ENCODE measurements at regions not wholly inside any gene's neighbourhood (a gene's known extent, or its start where the extent isn't known, plus 50 kb on each side); places are given as distances from the start of the nearest gene placed in this dataset.

DNA sequence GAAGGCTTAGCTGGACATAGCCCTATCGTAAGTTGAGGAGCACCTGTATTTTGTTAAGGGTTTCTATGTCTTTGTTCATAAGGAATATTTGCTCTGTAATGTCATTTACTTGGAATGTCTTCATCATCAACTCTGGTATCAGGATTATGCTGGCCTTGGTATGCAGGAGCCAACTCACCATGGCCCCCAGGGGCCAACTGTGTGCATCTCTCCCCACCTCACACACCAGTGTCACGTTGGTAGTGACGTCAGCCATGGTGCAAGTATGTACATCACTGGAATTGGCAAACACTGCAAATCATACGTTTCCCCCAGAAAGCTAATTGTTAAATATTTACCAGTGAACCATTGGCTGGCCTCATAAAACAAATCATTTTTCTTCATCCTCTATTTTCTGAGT is 70.8 kb downstream of the YTHDF1 start:
- Mint-ChIP-seq H3K4me1 (ENCODE audit: unreplicated experiment) (no peaks in the 10 kb centered on the region), H3K27ac (no peak overlapping the region), H3K36me3 (no peaks in the 10 kb centered on the region), H3K9me3 (peaks cover 9% of the 10 kb centered on the region), H3K27me3 (peaks cover 55% of the 10 kb centered on the region), H3K4me3 (no peak overlapping the region)
- TF ChIP-seq, protein P1, sequence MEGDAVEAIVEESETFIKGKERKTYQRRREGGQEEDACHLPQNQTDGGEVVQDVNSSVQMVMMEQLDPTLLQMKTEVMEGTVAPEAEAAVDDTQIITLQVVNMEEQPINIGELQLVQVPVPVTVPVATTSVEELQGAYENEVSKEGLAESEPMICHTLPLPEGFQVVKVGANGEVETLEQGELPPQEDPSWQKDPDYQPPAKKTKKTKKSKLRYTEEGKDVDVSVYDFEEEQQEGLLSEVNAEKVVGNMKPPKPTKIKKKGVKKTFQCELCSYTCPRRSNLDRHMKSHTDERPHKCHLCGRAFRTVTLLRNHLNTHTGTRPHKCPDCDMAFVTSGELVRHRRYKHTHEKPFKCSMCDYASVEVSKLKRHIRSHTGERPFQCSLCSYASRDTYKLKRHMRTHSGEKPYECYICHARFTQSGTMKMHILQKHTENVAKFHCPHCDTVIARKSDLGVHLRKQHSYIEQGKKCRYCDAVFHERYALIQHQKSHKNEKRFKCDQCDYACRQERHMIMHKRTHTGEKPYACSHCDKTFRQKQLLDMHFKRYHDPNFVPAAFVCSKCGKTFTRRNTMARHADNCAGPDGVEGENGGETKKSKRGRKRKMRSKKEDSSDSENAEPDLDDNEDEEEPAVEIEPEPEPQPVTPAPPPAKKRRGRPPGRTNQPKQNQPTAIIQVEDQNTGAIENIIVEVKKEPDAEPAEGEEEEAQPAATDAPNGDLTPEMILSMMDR (conservative IDR thresholded peaks at IDR 0.05), result no peak
- no peak for DNase-seq (ENCODE audit: extremely low spot score, unreplicated experiment)

DNA sequence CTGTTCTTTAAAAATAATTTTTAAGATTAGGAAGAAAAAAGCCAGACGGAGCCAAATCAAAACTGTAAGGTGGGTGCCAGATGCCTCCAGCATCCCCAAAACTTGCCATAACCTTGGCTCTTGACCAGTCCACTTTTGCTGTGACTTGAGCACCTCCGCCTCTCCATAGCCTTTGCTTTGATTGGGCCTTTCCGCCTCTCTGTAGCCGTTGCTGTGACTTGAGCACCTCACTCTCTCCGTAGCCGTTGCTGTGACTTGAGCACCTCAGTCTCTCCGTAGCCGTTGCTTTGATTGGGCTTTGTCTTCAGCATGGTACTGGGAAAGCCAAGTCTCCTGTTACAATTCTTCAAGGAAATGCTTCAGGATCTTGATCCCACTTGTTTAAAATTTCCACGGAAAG is 73.0 kb downstream of the YTHDF1 start:
- DNase-seq (ENCODE audit: extremely low spot score, unreplicated experiment), result no peak
- H3K4me3 Mint-ChIP-seq, result no peak overlapping the region
- H3K27ac Mint-ChIP-seq, result no peak overlapping the region
- H3K9me3 Mint-ChIP-seq, result peaks cover 3% of the 10 kb centered on the region
- H3K36me3 Mint-ChIP-seq, result no peaks in the 10 kb centered on the region
- peaks cover 55% of the 10 kb centered on the region for H3K27me3 Mint-ChIP-seq
- TF ChIP-seq, protein P1 (conservative IDR thresholded peaks at IDR 0.05), result no peak
- H3K4me1 Mint-ChIP-seq (ENCODE audit: unreplicated experiment), result no peaks in the 10 kb centered on the region

- H3K36me3 Mint-ChIP-seq, result no peaks in the 10 kb centered on the region
- H3K27ac Mint-ChIP-seq, result no peak overlapping the region
- H3K4me1 Mint-ChIP-seq (ENCODE audit: unreplicated experiment), result no peaks in the 10 kb centered on the region
- no peak for DNase-seq (ENCODE audit: extremely low spot score, unreplicated experiment)
- H3K9me3 Mint-ChIP-seq, result no peaks in the 10 kb centered on the region
- no peak overlapping the region for H3K4me3 Mint-ChIP-seq
- H3K27me3 Mint-ChIP-seq, result peaks cover 65% of the 10 kb centered on the region
- TF ChIP-seq, protein P1 (conservative IDR thresholded peaks at IDR 0.05), result no peak
Observed at GRCh38 chr20:63141531-63141930, 74.4 kb downstream of the YTHDF1 start.

DNA sequence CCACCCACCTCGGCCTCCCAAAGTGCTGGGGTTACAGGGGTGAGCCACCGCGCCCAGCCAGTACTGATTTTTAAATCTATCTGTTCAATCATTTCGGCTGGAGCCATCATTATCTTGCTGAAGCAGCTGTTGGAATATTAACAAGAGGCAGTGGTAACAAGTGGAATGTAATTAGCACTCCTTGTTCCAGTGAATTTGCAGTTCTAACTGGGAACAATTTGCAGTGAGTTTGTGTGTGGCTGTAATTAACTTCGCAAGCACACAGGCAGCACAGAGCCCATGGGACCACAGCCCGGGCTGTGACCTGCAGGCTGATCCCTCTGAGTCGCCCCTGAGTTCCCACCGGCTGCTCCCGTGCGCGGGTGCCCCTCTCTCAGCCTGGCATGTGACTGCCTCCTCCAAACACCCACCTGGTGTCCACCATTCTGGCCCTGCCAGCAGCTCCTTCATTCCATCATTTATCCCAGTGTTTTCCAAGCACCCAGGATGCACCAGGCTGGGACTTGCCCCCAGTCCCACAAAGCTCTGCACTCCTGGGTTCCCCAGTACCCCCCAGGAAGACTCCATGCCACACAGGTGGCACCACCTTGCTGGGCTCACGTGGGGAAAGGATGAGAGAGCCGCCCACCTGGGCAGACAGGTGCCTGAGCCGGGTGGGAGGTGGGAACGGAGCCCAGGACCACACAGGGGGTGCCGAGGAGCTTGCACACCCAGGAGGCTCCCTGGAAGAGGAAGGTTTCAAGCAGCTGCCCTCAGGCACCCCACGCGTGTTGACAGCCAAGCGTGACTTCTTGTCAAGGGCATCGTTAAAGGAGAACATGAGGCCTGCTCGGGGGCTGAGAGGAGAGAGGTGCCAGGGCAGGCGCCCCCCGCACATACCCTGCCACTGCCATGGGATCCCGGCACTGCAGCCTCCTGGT is 75.2 kb downstream of the YTHDF1 start:
- no peak overlapping the region for H3K27ac Mint-ChIP-seq
- H3K9me3 Mint-ChIP-seq, result no peaks in the 10 kb centered on the region
- peaks cover 65% of the 10 kb centered on the region for H3K27me3 Mint-ChIP-seq
- TF ChIP-seq, protein P1 (conservative IDR thresholded peaks at IDR 0.05), result no peak
- no peaks in the 10 kb centered on the region for H3K4me1 Mint-ChIP-seq (ENCODE audit: unreplicated experiment)
- no peaks in the 10 kb centered on the region for H3K36me3 Mint-ChIP-seq
- no peak overlapping the region for H3K4me3 Mint-ChIP-seq
- no peak for DNase-seq (ENCODE audit: extremely low spot score, unreplicated experiment)

DNA sequence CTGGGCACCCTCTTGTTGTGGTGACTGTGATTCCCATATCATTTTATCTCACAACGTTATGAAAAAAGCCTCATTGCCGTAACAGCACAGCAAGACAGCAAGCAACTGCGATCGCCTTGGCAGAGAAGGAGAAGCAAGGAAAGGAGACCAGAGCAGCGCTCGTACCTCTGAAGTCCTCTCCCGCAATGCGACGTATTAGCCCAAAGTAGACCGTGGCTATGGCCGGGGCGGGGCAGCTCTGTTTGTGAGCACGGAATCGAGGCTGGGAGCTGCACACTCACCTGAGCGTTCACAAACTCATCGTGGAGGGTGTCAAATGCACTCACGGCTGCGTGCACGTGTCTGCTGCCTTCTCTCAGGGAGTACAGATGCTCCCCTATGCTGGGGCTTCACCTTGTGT is 76.1 kb downstream of the YTHDF1 start:
- Mint-ChIP-seq H3K27me3 (peaks cover 59% of the 10 kb centered on the region), H3K9me3 (no peaks in the 10 kb centered on the region), H3K4me3 (no peak overlapping the region), H3K27ac (no peak overlapping the region), H3K36me3 (no peaks in the 10 kb centered on the region), H3K4me1 (ENCODE audit: unreplicated experiment) (no peaks in the 10 kb centered on the region)
- TF ChIP-seq, protein P1 (conservative IDR thresholded peaks at IDR 0.05), result no peak
- DNase-seq (ENCODE audit: extremely low spot score, unreplicated experiment), result no peak
